GM12892 (cell line): ENCODE measurements at regions not wholly inside any gene's neighbourhood (a gene's known extent, or its start where the extent isn't known, plus 50 kb on each side); places are given as distances from the start of the nearest gene placed in this dataset.

Source experiments
- POLR2A ChIP-seq: IDR thresholded peaks from 2 replicates; pipeline ENCODE4 v1.6.1; 2011; ENCODE audit warnings: low read depth, low read length, control low read depth
- POLR2AphosphoS5 ChIP-seq: IDR thresholded peaks from 2 replicates; pipeline ENCODE4 v1.6.1; 2011; ENCODE audit warnings: low read depth, low read length, control low read depth
- TAF1 ChIP-seq: IDR thresholded peaks from 2 replicates; pipeline ENCODE4 v1.6.1; 2011; ENCODE audit warnings: low read depth, mild to moderate bottlenecking, control low read depth, low read length, borderline replicate concordance

DNA sequence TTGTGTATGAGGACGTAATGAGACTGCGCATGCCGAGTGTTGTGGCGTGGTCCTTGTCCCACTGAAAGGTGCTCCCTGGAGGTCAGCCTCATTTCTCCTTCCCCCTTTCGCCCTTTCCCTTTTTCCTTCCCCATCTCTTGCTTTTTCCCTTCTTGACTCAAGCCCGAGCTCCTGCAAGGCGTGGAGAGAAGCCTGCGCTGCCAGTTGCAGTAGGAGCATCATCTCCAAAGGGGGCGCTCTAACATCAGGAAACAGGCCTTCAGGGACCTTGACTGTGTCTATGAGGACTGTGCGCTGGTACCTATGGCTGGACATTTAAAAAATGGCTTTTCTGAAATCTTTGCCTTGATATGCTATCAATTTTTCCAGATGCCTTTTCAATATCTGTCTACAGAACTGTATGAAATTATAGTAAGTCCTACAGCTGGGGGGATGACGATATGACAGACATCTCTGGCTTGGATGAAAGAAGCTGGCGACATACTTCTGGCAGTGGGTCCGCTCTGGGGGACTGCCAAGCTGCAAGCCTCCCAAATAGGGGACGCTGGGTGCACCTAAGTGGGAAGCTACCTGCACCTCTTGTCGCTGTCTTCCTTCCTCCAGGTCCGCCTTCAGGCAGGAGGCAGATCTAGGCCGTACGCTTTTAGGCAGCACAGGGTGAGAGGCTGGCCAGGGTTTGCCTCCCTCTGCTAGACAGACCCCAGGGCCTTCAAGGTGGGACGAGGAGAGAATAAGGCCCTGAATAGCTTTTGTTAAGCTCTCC is 96.5 kb downstream of the NXPE2 start:
- TF ChIP-seq POLR2AphosphoS5 (no peak), POLR2A (no peak), TAF1 (no peak)
